Activated CD4-positive, alpha-beta T cell treated with anti-CD3 and anti-CD28 coated beads, Interleukin-2, amount 10 ng/mL, durations not matched to agents 24 days and 14 days (primary cell): ENCODE measurements at regions not wholly inside any gene's neighbourhood (a gene's known extent, or its start where the extent isn't known, plus 50 kb on each side); places are given as distances from the start of the nearest gene placed in this dataset.
"Not testable (repeated sequence)": the region's sequence is repeated elsewhere in the genome, so short reads cannot be mapped to it uniquely, and the experiment has no call there.

Experiments used
- DNase-seq: peaks from one replicate; pipeline ENCODE4 v3.0.0; 2022
- H3K27ac Mint-ChIP-seq: one replicate; pipeline ENCODE4 v1.8.0; 2022; ENCODE audit warnings: mild to moderate bottlenecking, mixed read lengths
- H3K27me3 Mint-ChIP-seq: one replicate; pipeline ENCODE4 v1.8.0; 2022; ENCODE audit warnings: mixed read lengths
- H3K36me3 Mint-ChIP-seq: one replicate; pipeline ENCODE4 v1.8.0; 2022; ENCODE audit warnings: low read depth, mild to moderate bottlenecking, mixed read lengths
- H3K4me1 Mint-ChIP-seq: one replicate; pipeline ENCODE4 v1.8.0; 2021; ENCODE audit warnings: mixed read lengths
- H3K4me3 Mint-ChIP-seq: one replicate; pipeline ENCODE4 v1.8.0; 2022; ENCODE audit warnings: mild to moderate bottlenecking, moderate library complexity, mixed read lengths
- H3K9me3 Mint-ChIP-seq: one replicate; pipeline ENCODE4 v1.8.0; 2021; ENCODE audit warnings: mixed read lengths
- intact Hi-C: fragments of 100-400 bp; cut with micrococcal nuclease; formaldehyde crosslinking; loops from one replicate; pipeline ENCODE4 v1.15.1; 2023

GRCh38 chr5:124612023-124612422 lies 134.4 kb downstream of the ZNF608 start:
- no peaks in the 10 kb centered on the region for H3K36me3 Mint-ChIP-seq
- no peak for DNase-seq
- H3K27ac Mint-ChIP-seq, result no peak overlapping the region
- H3K4me1 Mint-ChIP-seq, result no peaks in the 10 kb centered on the region
- H3K9me3 Mint-ChIP-seq, result peaks cover 4% of the 10 kb centered on the region
- intact Hi-C loops, result no loop called here
- H3K4me3 Mint-ChIP-seq, result no peak overlapping the region
- peaks cover 2% of the 10 kb centered on the region for H3K27me3 Mint-ChIP-seq

GRCh38 chr5:124611262-124611661 lies 135.2 kb downstream of the ZNF608 start:
- H3K27me3 Mint-ChIP-seq, H3K4me3 Mint-ChIP-seq, H3K4me1 Mint-ChIP-seq, DNase-seq, H3K27ac Mint-ChIP-seq, H3K9me3 Mint-ChIP-seq, H3K36me3 Mint-ChIP-seq, intact Hi-C loops: not testable (repeated sequence)

- H3K36me3 Mint-ChIP-seq, H3K4me1 Mint-ChIP-seq, DNase-seq, H3K27ac Mint-ChIP-seq, H3K4me3 Mint-ChIP-seq, H3K27me3 Mint-ChIP-seq, H3K9me3 Mint-ChIP-seq, intact Hi-C loops: not testable (repeated sequence)
These were observed 136.8 kb downstream of the ZNF608 start for GRCh38 chr5:124609685-124610084.

- peaks cover 2% of the 10 kb centered on the region for H3K27me3 Mint-ChIP-seq
- H3K9me3 Mint-ChIP-seq, result peaks cover 4% of the 10 kb centered on the region
- H3K36me3 Mint-ChIP-seq, result no peaks in the 10 kb centered on the region
- no peak overlapping the region for H3K27ac Mint-ChIP-seq
- H3K4me3 Mint-ChIP-seq, result no peak overlapping the region
- no peak for DNase-seq
- H3K4me1 Mint-ChIP-seq, result no peaks in the 10 kb centered on the region
- intact Hi-C loops, result no loop called here
These were observed 139.9 kb downstream of the ZNF608 start for GRCh38 chr5:124606543-124606942.

- intact Hi-C loops, result no loop called here
- H3K27ac Mint-ChIP-seq, result no peak overlapping the region
- H3K36me3 Mint-ChIP-seq, result no peaks in the 10 kb centered on the region
- H3K9me3 Mint-ChIP-seq, result peaks cover 4% of the 10 kb centered on the region
- no peak for DNase-seq
- peaks cover 2% of the 10 kb centered on the region for H3K27me3 Mint-ChIP-seq
- no peaks in the 10 kb centered on the region for H3K4me1 Mint-ChIP-seq
- no peak overlapping the region for H3K4me3 Mint-ChIP-seq
These were observed 140.3 kb downstream of the ZNF608 start for GRCh38 chr5:124606093-124606492.

- Mint-ChIP-seq H3K27ac (no peak overlapping the region), H3K4me1 (no peaks in the 10 kb centered on the region), H3K9me3 (peaks cover 4% of the 10 kb centered on the region), H3K27me3 (peaks cover 2% of the 10 kb centered on the region), H3K36me3 (no peaks in the 10 kb centered on the region), H3K4me3 (no peak overlapping the region)
- intact Hi-C loops, result no loop called here
- no peak for DNase-seq
These were observed 140.9 kb downstream of the ZNF608 start for GRCh38 chr5:124605541-124605940.

GRCh38 chr5:124604419-124604818 lies 142.0 kb downstream of the ZNF608 start:
- Mint-ChIP-seq H3K9me3 (peaks cover 4% of the 10 kb centered on the region), H3K4me1 (no peaks in the 10 kb centered on the region), H3K27me3 (peaks cover 2% of the 10 kb centered on the region), H3K36me3 (no peaks in the 10 kb centered on the region), H3K4me3 (no peak overlapping the region), H3K27ac (no peak overlapping the region)
- no peak for DNase-seq
- intact Hi-C loops, result no loop called here

- no peaks in the 10 kb centered on the region for H3K9me3 Mint-ChIP-seq
- no peaks in the 10 kb centered on the region for H3K36me3 Mint-ChIP-seq
- H3K27ac Mint-ChIP-seq, result no peak overlapping the region
- intact Hi-C loops, result no loop called here
- no peaks in the 10 kb centered on the region for H3K27me3 Mint-ChIP-seq
- H3K4me1 Mint-ChIP-seq, result no peaks in the 10 kb centered on the region
- no peak overlapping the region for H3K4me3 Mint-ChIP-seq
- DNase-seq, result no peak
These were observed 143.4 kb downstream of the ZNF608 start for GRCh38 chr5:124602925-124603650.

GRCh38 chr5:124599028-124599973 lies 147.1 kb downstream of the ZNF608 start:
- Mint-ChIP-seq H3K27me3 (no peaks in the 10 kb centered on the region), H3K27ac (no peak overlapping the region), H3K4me3 (no peak overlapping the region), H3K9me3 (no peaks in the 10 kb centered on the region), H3K36me3 (no peaks in the 10 kb centered on the region), H3K4me1 (no peaks in the 10 kb centered on the region)
- no peak for DNase-seq
- intact Hi-C loops, result no loop called here

- Mint-ChIP-seq H3K9me3 (no peaks in the 10 kb centered on the region), H3K4me3 (no peak overlapping the region), H3K27me3 (no peaks in the 10 kb centered on the region), H3K4me1 (no peaks in the 10 kb centered on the region), H3K36me3 (no peaks in the 10 kb centered on the region), H3K27ac (no peak overlapping the region)
- DNase-seq, result no peak
- intact Hi-C loops, result no loop called here
These were observed 149.6 kb downstream of the ZNF608 start for GRCh38 chr5:124596595-124597421.

GRCh38 chr5:124593952-124594351 lies 152.5 kb downstream of the ZNF608 start:
- no peak overlapping the region for H3K4me3 Mint-ChIP-seq
- intact Hi-C loops, result no loop called here

GRCh38 chr5:124592891-124593290 lies 153.5 kb downstream of the ZNF608 start:
- Mint-ChIP-seq H3K27ac (no peak overlapping the region), H3K36me3 (no peaks in the 10 kb centered on the region), H3K4me3 (no peak overlapping the region), H3K27me3 (no peaks in the 10 kb centered on the region), H3K4me1 (no peaks in the 10 kb centered on the region), H3K9me3 (no peaks in the 10 kb centered on the region)
- no peak for DNase-seq
- intact Hi-C loops, result no loop called here

More at GRCh38 chr5:124593952-124594351, 152.5 kb downstream of the ZNF608 start:
- H3K4me1 Mint-ChIP-seq, result no peaks in the 10 kb centered on the region
- H3K9me3 Mint-ChIP-seq, result no peaks in the 10 kb centered on the region
- H3K27ac Mint-ChIP-seq, result no peak overlapping the region
- H3K36me3 Mint-ChIP-seq, result no peaks in the 10 kb centered on the region
- DNase-seq, result no peak
- no peaks in the 10 kb centered on the region for H3K27me3 Mint-ChIP-seq

GRCh38 chr5:124591583-124591982 lies 154.9 kb downstream of the ZNF608 start:
- no peak overlapping the region for H3K4me3 Mint-ChIP-seq
- no peak overlapping the region for H3K27ac Mint-ChIP-seq
- H3K36me3 Mint-ChIP-seq, result no peaks in the 10 kb centered on the region

GRCh38 chr5:124590686-124591085 lies 155.8 kb downstream of the ZNF608 start:
- no peak overlapping the region for H3K4me3 Mint-ChIP-seq
- no peaks in the 10 kb centered on the region for H3K27me3 Mint-ChIP-seq
- DNase-seq, result no peak
- H3K36me3 Mint-ChIP-seq, result no peaks in the 10 kb centered on the region
- intact Hi-C loops, result no loop called here
- H3K4me1 Mint-ChIP-seq, result no peaks in the 10 kb centered on the region
- H3K9me3 Mint-ChIP-seq, result no peaks in the 10 kb centered on the region
- no peak overlapping the region for H3K27ac Mint-ChIP-seq

More at GRCh38 chr5:124591583-124591982, 154.9 kb downstream of the ZNF608 start:
- H3K27me3 Mint-ChIP-seq, result no peaks in the 10 kb centered on the region
- intact Hi-C loops, result no loop called here
- DNase-seq, result no peak
- H3K4me1 Mint-ChIP-seq, result no peaks in the 10 kb centered on the region
- no peaks in the 10 kb centered on the region for H3K9me3 Mint-ChIP-seq
